ENCODE measurements at regions not wholly inside any gene's neighbourhood (a gene's known extent, or its start where the extent isn't known, plus 50 kb on each side); places are given as distances from the start of the nearest gene placed in this dataset.

GRCh38 chr13:78478183-78478582 is 125.2 kb downstream of the POU4F1 start:
- Histone ChIP-seq H3K9ac (ENCODE audit: low read length) (no peak overlapping the region), H4K20me1 (ENCODE audit: control insufficient read depth, insufficient read depth, low read length, poor library complexity, severe bottlenecking) (no peaks in the 10 kb centered on the region), H3K79me2 (ENCODE audit: control insufficient read depth, insufficient read depth, low read length) (no peaks in the 10 kb centered on the region), H3K9me3 (ENCODE audit: control extremely low read depth in 1 of 3, control insufficient read depth in 2 of 3, insufficient read depth in 1 of 3, low read length in 2 of 3) (no peaks in the 10 kb centered on the region), H2AFZ (ENCODE audit: insufficient read depth, low read depth, low read length, poor library complexity, severe bottlenecking) (no peak overlapping the region), H3K4me1 (ENCODE audit: control insufficient read depth in 2 of 2, insufficient read depth in 2 of 2, low read length in 2 of 2) (no peaks in the 10 kb centered on the region), H3K4me3 (ENCODE audit: control extremely low read depth in 1 of 5, extremely low read depth in 1 of 5, insufficient read depth in 1 of 5, low read depth in 2 of 5, low read length in 4 of 5) (no peak overlapping the region), H3K36me3 (replicated peaks in 1 of 2; ENCODE audit: control extremely low read depth in 1 of 2, control insufficient read depth in 1 of 2, extremely low read depth in 1 of 2, insufficient read depth in 2 of 2, low read length in 1 of 2) (no peaks in the 10 kb centered on the region), H3K27me3 (replicated peaks in 1 of 4; ENCODE audit: control extremely low read depth in 1 of 4, control insufficient read depth in 3 of 4, insufficient read depth in 4 of 4, low read length in 3 of 4) (no peaks in the 10 kb centered on the region), H3K27ac (ENCODE audit: low read length in 2 of 2) (no peak overlapping the region), H3K4me2 (replicated peaks; ENCODE audit: low read depth, low read length, poor library complexity, severe bottlenecking) (no peak overlapping the region)
- ChIA-PET CTCF (interaction anchor here (0.6 kb wide), 1 partner anchor 10 kb away, joined by 3 read pairs; no protein-coding TSS in a partner anchor), POLR2A (no interaction called here)
- intact Hi-C loops (cut with micrococcal nuclease) = no loop called here
- H3K27me3 Mint-ChIP-seq = no peaks in the 10 kb centered on the region
- DNase-seq = no peak
- no peak overlapping the region for H3K4me3 Mint-ChIP-seq
- no peak overlapping the region for H3K27ac Mint-ChIP-seq
- H3K9me3 Mint-ChIP-seq (ENCODE audit: insufficient read depth) = no peaks in the 10 kb centered on the region
- TF ChIP-seq CTCF (IDR thresholded peaks at IDR 0.05) (no peak), EZH2 (IDR thresholded peaks at IDR 0.05; ENCODE audit: borderline replicate concordance, insufficient read depth, low read depth, low read length, poor library complexity, severe bottlenecking) (no peak)
- no peak for ATAC-seq (ENCODE audit: low read depth)
- H3K4me1 Mint-ChIP-seq = no peaks in the 10 kb centered on the region
- no CpG with 5 or more reads among the region's 1 CpG for WGBS (ENCODE audit: insufficient coverage)

- H2AFZ ChIP-seq (ENCODE audit: insufficient read depth, low read depth, low read length, poor library complexity, severe bottlenecking) = no peak overlapping the region
Observed at GRCh38 chr13:78476910-78477309, 126.4 kb downstream of the POU4F1 start.

More at GRCh38 chr13:78476910-78477309, 126.4 kb downstream of the POU4F1 start:
- ChIA-PET CTCF (no interaction called here), POLR2A (no interaction called here)
- H3K79me2 ChIP-seq (ENCODE audit: control insufficient read depth, insufficient read depth, low read length) = no peaks in the 10 kb centered on the region
- no peaks in the 10 kb centered on the region for H3K36me3 ChIP-seq (replicated peaks in 1 of 2; ENCODE audit: control extremely low read depth in 1 of 2, control insufficient read depth in 1 of 2, extremely low read depth in 1 of 2, insufficient read depth in 2 of 2, low read length in 1 of 2)
- TF ChIP-seq CTCF (IDR thresholded peaks at IDR 0.05) (no peak), EZH2 (IDR thresholded peaks at IDR 0.05; ENCODE audit: borderline replicate concordance, insufficient read depth, low read depth, low read length, poor library complexity, severe bottlenecking) (no peak)
- H3K4me1 Mint-ChIP-seq = no peaks in the 10 kb centered on the region
- no peak overlapping the region for H3K27ac Mint-ChIP-seq
- H3K4me1 ChIP-seq (ENCODE audit: control insufficient read depth in 2 of 2, insufficient read depth in 2 of 2, low read length in 2 of 2) = no peaks in the 10 kb centered on the region
- no peak overlapping the region for H3K4me3 Mint-ChIP-seq
- no peaks in the 10 kb centered on the region for H3K27me3 ChIP-seq (replicated peaks in 1 of 4; ENCODE audit: control extremely low read depth in 1 of 4, control insufficient read depth in 3 of 4, insufficient read depth in 4 of 4, low read length in 3 of 4)
- no peak for DNase-seq
- no peak overlapping the region for H3K4me3 ChIP-seq (ENCODE audit: control extremely low read depth in 1 of 5, extremely low read depth in 1 of 5, insufficient read depth in 1 of 5, low read depth in 2 of 5, low read length in 4 of 5)
- intact Hi-C loops (cut with micrococcal nuclease) = no loop called here
- no peak for ATAC-seq (ENCODE audit: low read depth)
- H4K20me1 ChIP-seq (ENCODE audit: control insufficient read depth, insufficient read depth, low read length, poor library complexity, severe bottlenecking) = no peaks in the 10 kb centered on the region
- 100% methylated on average over 1 of the region's 8 CpGs for WGBS (ENCODE audit: insufficient coverage)
- no peaks in the 10 kb centered on the region for H3K9me3 Mint-ChIP-seq (ENCODE audit: insufficient read depth)
- H3K9me3 ChIP-seq (ENCODE audit: control extremely low read depth in 1 of 3, control insufficient read depth in 2 of 3, insufficient read depth in 1 of 3, low read length in 2 of 3) = no peaks in the 10 kb centered on the region
- no peak overlapping the region for H3K27ac ChIP-seq (ENCODE audit: low read length in 2 of 2)
- no peak overlapping the region for H3K4me2 ChIP-seq (replicated peaks; ENCODE audit: low read depth, low read length, poor library complexity, severe bottlenecking)
- H3K9ac ChIP-seq (ENCODE audit: low read length) = no peak overlapping the region
- H3K27me3 Mint-ChIP-seq = no peaks in the 10 kb centered on the region

Data from B cell (primary cell).